Neural cell (in vitro differentiated cells): ENCODE measurements at regions not wholly inside any gene's neighbourhood (a gene's known extent, or its start where the extent isn't known, plus 50 kb on each side); places are given as distances from the start of the nearest gene placed in this dataset.

ENCODE experiments used
- CTCF ChIP-seq: fragments of 450-650 bp; IDR thresholded peaks from 2 replicates; pipeline ENCODE4 v1.5.1; 2014; ENCODE audit warnings: antibody characterized with exemption, mild to moderate bottlenecking, moderate library complexity; ENCODE audit not compliant: poor library complexity, severe bottlenecking
- EP300 ChIP-seq: fragments of 450-650 bp; conservative IDR thresholded peaks from 2 replicates; pipeline ENCODE4 v1.6.1; 2014; ENCODE audit warnings: antibody characterized with exemption, mild to moderate bottlenecking, moderate library complexity; ENCODE audit not compliant: poor library complexity, severe bottlenecking
- EZH2 ChIP-seq: fragments of 200-600, 300-800 bp; shearing (Covaris generic), sonication (generic); IDR thresholded peaks from 2 replicates; pipeline ENCODE4 v1.6.1; 2014; ENCODE audit warnings: antibody characterized with exemption, low read length, borderline replicate concordance, mild to moderate bottlenecking; ENCODE audit not compliant: insufficient read depth, poor library complexity, severe bottlenecking
- POLR2AphosphoS5 ChIP-seq: IDR thresholded peaks from 2 replicates; pipeline ENCODE4 v1.6.1; 2012
- RAD21 ChIP-seq: fragments of 450-650 bp; conservative IDR thresholded peaks from 2 replicates; pipeline ENCODE4 v1.6.1; 2014; ENCODE audit warnings: antibody characterized with exemption, mild to moderate bottlenecking, moderate library complexity
- TAF1 ChIP-seq: IDR thresholded peaks from 2 replicates; pipeline ENCODE4 v1.6.1; 2012; ENCODE audit warnings: low read depth

GRCh38 chr4:32470087-32470585 is 1750.0 kb downstream of the PCDH7 start:
- TF ChIP-seq EP300, result no peak
- TF ChIP-seq CTCF, result no peak
- no peak for TF ChIP-seq RAD21
- TF ChIP-seq TAF1, result no peak
- no peak for TF ChIP-seq EZH2
- TF ChIP-seq POLR2AphosphoS5, result no peak
